Activated T-cell treated with anti-CD3 and anti-CD28 coated beads for 1 hour (primary cell): ENCODE measurements at regions not wholly inside any gene's neighbourhood (a gene's known extent, or its start where the extent isn't known, plus 50 kb on each side); places are given as distances from the start of the nearest gene placed in this dataset.

Source experiments
- DNase-seq: peaks from one replicate; pipeline ENCODE4 v3.0.0-alpha.2; 2020; ENCODE audit warnings: low read depth

DNA sequence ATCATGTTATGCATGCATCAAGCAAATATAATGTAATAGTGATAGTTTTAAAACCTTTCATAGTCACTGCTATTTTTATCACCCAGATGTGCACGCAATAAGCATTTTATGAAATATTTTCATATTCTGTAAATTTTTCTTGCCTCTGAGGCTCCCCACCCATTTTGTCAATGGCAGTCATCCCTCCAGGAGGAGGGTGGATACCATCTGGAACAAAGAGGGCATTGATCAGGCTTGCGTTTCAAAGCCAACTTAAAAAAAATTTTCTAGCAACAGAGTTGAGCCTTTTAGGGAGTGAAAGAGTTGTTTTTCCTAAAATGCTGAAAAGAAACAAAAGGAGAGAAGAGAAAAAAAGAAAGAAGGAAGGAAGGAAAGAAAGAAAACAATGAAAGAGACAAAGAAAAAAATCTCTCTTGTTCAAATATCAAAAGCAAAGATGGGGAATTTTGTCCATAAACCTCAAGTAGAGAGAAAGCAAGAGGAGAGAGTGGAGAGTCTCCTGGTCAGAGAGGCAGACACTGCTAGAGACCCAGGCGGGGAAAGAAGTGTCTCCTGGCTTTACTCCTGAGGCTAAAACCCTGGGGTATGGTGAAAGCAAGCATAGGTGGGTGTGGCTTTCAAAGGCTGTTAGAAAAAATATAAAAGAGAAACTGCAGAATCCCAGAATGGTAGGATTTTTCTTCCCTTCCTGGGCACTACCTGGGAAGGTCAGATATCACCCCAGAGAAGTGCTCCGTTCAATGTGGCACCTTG lies 63.6 kb upstream of the KLF12 start:
- no peak for DNase-seq

GRCh38 chr13:74194846-74195245 lies 60.6 kb upstream of the KLF12 start:
- no peak for DNase-seq

DNA sequence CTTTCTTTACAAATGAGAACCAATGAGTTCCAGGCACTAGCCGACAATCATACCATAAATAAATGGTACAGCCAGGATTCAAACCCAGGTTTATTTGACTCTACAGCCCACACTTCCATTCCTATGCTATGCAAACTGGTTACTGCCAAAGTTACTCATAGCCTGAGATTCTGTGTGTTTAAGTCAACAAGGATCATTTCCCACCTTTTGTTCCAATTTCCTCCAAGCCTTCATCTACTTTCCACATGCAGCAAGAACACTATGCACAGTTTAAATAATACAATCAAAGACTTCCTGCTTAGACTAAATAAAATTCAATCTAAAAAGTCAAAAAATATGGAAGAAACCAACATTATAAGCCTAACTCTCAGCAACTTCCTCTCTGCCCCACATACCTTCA lies 59.2 kb upstream of the KLF12 start:
- DNase-seq, result no peak

GRCh38 chr13:74191410-74191809 lies 57.2 kb upstream of the KLF12 start:
- DNase-seq, result no peak

DNA sequence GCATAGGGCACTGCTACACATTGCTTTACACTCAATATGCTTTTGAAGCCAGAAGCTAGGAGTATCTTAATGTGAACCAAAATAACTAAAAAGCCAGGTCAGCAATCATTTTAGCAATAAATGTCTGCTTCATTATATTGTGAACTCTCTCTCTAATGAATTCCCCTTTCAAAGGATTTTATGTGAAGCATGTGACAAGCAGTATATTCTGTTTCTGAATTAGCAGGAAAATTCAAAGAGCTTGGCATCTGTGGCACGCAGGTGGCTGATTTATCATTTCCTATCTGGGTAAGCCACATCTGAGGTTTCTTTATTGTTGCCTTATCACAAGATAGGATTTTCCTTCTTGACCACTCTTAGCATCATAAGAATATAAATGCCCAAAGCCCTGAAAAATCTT lies 56.8 kb upstream of the KLF12 start:
- no peak for DNase-seq

DNA sequence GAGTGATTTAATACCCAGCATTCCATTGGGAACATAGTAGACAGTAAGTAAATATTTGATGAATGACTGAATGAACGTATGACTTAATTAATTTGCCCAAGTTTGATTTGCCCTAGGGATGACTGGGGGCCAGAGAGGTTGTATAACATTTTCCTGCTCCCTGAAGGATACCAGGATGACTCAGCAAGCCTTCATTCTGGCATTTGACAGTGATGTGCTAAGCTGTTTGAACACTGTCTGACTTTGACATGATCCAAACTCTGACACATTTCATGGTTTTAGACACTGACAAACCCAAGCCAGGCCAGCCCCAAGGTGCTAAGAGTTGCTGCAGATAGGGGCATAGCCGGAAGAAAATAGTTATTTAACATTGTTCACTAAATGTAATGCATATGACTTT lies 53.4 kb upstream of the KLF12 start:
- no peak for DNase-seq

- no peak for DNase-seq
Measured at GRCh38 chr13:74184283-74184682, 50.1 kb upstream of the KLF12 start.
